GM19324 (cell line): ENCODE measurements at regions not wholly inside any gene's neighbourhood (a gene's known extent, or its start where the extent isn't known, plus 50 kb on each side); places are given as distances from the start of the nearest gene placed in this dataset.

Source experiments
- ATAC-seq: cut with Tn5 transposase; IDR thresholded peaks from one replicate; pipeline ENCODE4 v1.9.1; 2021; ENCODE audit warnings: mild to moderate bottlenecking, moderate library complexity; ENCODE audit not compliant: unreplicated experiment, low FRiP score

DNA sequence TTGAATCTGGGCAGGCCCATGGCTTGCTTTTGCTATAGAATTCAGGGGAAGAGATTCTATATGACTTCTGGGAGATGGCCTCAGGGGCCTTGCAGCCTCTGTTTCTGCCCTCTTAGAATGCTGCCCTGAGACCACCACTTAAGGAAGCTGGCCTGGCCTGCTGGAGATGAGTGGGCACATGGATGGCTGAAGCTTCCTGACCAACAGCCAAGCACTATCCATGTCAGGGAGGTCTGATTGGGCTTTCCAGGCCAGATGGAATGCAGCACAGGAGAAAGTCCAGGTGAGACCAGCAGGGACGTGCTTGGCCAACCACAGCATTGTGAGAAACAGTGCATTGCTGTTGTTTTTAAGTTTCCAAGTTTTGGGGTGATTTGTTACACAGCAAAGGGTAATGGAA is 308.1 kb downstream of the PTPRU start:
- ATAC-seq: no peak

DNA sequence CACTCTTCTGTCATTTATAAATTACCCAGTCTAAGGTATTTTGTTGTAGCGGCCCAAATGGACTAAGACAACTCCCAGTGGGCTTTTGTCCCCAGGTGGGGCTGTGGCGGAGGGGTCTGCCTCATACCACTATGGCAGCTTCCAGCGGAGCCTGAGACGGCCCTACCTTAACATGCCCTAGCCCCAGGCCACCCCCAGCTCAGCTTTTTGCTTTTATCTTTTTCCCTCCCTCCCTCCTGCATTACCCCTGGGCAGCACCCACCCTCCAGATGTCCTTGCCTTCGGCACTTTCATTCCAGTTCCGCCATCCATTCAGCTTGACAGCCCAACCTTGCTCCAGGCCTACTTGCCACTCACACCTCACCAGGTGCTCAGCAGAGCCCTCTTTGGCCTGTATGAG is 307.3 kb downstream of the PTPRU start:
- ATAC-seq: no peak

DNA sequence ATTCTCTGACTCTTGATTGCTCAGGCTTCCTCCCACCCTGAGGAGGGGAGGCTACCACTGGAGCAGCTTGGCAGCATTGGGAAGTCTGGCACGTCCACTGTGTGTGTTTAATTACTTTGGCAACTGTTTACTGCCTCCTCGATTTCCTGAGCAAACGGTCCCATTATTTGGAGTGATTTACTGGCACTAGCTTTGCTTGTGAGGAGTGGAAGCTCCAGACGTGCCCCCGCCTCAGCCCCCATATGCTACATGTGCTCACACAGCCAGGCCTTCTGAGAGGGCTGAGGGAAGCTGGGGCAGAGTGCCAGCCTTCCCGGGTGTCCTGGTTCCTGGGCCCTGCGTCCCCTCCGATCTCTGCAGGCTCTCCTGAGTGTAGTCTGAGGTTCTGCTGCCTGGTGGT is 306.2 kb downstream of the PTPRU start:
- ATAC-seq: no peak

DNA sequence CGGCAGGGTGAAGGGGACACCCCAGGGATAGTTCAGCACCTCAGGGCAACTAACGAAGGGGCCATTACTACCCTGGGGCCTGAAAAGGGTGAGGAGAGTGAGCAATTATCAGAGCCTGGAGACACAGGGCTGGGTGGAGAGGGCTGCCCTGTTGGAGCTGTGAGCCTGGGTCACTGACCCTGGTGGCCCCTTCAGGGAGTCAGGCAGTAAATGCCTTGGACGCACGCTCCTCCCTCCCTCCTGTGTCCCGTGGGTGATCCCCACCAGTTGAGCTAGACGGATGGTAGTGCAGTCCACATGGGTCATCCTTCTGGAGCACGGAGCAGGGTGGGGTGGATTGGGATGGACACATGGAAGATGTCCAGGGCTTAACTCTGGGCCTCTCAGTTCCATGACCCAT is 305.3 kb downstream of the PTPRU start:
- ATAC-seq: no peak

DNA sequence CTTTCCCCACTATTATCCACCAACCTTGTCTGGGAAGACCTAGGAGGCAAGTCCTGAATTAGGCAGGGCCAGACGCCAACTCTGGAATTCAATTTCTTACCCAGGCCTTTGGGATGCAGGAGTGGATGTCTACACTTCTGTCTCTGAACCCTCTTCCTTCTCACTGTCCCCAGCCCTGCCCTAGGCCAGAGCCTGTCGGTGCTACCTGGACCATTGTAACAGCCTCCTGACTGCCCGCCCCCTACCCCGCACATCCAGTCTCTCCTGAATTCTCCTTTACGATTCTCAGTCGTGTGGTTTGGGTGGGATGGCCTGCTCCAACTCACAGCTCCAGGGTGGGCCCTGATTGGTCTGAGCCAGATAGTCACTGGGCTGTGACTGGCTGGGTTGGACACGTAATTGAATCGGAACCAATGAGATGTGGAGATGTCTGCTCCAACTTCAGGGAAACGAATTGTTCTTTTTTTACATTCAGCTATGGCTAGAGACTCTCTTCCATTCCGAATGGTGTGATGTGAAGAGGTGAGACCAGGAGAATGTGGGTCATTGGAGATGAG is 304.6 kb downstream of the PTPRU start:
- no peak for ATAC-seq

DNA sequence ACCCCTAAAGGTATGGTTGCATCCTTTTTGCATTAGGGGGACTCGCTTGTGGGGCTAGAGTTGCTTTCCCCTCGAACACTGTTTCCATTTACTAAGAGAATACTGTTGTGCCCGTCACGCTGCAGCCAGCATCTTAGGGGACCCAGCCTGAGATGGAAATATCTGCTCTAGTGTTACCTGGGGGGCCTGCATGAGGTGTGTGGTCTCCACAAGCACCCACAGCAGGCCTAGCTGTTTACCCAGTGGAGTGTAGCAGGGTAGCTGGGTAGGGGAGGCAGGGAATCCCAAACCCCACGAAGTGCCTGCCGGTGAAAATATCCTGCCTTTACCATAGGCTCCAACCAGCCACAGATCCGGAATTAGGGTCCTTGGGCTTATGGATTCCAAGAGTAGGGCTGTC is 303.6 kb downstream of the PTPRU start:
- no peak for ATAC-seq

DNA sequence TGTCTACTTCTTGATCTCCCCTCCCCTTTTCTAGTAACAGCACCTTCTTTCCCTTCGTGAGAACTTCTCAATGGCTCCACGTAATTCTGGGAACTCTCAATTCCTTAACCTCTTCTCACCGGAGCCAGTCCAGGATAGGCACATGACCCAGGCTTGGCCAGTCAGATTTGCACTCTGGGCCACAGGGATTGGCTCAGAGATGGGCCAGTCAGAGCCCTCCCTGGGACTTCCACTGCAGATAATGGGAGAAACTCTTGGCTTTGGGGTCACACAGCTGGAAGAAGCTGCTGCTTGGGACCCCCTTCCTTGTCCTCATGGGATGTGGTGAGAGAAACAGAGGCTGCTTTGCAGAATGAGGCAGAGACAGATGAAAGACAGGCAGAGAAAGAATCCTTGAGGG is 302.3 kb downstream of the PTPRU start:
- no peak for ATAC-seq

DNA sequence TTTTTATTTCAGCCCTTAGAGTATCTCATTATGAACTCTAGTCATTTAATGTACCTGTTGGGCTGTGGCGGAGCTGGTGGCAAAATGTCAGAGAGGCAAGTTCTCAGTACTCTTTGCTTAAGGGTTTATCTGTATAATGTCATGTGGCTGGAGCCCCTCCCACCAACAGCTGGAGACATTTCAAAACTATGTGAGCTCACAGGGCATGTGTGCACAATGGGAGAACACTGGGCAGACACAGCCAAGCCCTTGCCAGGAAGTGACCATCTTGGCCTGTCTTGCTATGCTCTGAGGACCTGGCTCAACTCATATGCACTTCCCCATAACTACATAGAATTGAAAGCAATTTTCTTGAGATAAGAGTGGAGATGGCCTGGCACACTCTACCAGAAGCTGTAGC is 296.4 kb downstream of the PTPRU start:
- ATAC-seq: no peak

DNA sequence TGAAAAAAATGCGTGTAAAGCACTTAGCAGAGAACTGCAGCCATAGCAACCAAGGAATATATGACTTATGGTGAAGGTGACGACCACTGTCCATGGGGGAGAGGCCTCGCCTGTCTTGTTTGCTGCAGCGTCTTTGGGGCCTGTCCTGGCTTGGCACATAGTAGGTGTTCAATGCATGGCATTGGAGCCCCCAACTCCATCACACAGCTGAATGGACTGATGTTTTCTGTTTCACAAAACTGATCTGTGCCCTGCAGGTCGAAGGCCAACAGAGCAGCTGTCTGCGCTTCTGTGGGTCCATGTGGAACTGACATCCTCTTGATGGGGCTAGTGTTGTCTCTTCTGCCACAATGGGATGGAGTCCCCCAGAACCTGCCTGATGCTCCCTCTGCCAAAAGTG is 296.0 kb downstream of the PTPRU start:
- ATAC-seq: no peak

DNA sequence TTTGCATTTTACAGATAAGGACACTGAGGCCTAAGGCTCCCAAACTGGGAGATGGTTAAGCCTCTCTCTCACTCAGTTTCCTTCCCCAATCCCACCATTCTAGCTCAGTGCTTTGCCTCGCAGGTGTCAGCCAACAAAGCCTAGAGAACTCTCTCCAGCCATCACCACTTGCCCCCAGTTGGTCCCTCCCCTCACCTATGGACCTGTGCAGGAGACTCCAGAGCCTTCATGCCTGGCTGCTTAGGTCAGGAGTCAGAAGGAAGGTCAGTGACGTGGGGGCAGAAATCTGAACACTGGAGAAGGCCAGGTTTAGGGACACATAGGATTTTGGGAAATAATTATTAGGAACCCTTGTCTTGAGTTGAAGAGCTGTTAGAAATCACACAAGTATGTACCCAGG is 295.3 kb downstream of the PTPRU start:
- no peak for ATAC-seq

DNA sequence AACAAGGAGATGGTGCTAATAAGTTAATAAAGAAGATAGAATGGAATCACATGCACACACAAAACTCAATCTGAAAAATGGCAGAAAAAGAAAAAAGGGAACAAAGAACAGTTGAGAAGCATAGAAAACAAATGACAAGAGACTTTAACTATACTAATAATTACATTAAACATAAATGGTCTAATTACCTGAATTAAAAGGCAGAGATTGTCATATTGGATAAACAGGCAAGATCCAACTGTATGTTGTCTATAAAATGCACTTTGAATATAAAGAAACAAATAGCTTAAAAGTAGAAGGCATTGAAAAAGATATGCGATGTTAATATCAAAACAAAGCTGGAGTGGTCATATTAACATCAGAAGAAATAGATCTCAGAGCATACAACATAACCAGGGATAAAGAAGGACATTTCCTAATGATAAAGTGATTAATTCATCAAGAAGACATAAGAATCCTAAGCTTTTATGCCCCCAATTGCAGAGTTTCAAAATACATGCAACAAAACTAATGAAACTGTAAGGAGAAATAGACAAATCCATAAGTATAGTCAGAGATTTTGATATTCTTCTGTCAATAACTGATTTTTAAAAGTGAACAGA is 293.5 kb downstream of the PTPRU start:
- no peak for ATAC-seq

DNA sequence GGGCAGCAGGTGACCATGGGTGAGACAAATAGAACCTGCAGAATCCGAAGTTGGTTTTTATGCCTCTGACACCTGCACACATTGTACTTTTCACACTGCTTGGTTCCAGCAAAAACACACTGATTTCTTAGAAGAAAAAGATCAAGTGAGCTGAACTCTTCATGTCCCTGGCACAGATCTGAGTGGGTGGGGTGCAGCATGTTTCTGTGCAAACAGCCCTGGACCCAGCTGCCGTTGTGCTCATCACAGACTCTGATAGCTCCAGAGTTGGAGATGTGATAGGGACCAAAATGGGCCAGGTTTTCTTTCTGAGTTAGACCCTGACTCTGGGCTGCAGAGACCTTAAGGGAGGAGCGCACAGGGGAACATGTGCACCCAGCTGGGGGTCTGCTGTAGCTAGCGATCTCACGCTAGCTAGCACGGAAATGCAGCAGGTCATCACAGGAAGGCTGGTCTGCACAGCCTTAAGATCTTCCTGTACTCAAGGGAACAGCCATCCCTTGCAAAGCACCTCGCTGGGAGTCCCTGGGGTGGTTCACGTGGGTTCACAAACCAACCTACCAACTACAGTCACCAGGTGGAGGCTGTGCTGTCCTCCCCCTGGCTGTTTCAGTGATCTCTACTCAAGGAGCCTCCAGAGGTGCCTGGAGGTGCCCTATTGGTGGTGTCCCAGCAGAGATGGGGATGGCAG is 291.1 kb downstream of the PTPRU start:
- ATAC-seq: no peak

DNA sequence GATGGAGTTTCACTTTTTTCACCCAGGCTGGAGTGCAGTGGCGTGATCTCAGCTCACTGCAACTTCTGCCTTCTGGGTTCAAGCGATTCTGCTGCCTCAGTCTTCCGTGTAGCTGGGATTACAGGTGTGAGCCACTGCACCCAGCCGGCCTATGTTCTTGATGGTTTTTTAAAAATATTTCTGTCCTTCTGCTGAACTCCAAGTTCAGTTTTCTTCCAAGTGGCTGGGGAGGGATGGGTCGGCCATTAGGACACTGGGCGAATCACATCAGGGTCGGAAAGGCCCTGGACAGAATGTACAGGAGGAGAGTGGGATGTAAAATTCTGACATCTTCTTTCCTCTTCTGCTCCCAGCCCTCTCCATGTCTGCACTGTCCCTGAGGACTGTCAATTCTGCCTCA is 289.6 kb downstream of the PTPRU start:
- ATAC-seq: no peak

DNA sequence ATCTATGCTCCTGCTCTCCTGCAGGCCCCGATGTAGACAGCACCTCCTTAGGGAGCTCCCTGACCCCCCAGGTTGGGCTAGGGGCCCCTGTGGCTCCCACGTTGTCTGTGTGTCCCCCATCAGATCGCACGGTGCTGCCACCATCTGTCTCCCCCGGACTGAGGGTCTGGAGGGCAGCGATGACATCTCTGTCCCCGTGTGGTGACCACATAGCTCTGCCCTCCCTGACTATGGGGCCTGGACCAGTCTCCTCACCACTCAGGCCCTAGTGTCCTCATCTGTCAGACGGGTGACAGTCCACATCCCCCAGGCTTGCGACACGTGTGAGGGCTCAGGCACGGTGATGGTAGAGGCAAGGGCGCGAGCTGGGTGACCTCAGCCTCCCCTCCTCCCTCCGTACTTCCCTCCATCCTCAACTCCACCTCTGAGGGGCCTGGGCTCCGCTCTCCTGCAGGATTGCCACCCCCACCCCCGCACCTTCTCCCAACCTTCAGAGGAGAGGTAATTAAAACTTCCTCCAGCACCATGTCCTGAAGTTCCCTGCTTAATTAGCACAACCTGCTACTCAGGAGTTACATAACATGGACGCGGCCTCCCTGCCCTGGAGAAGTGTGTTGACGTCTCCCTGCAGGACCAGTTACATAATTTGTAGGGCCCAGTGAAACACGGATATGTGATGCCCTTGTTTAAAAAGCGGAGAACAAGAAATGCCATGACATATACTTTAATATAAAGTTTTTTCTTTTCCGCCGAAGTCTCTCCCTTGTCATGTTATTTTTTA is 288.2 kb downstream of the PTPRU start:
- ATAC-seq: no peak

DNA sequence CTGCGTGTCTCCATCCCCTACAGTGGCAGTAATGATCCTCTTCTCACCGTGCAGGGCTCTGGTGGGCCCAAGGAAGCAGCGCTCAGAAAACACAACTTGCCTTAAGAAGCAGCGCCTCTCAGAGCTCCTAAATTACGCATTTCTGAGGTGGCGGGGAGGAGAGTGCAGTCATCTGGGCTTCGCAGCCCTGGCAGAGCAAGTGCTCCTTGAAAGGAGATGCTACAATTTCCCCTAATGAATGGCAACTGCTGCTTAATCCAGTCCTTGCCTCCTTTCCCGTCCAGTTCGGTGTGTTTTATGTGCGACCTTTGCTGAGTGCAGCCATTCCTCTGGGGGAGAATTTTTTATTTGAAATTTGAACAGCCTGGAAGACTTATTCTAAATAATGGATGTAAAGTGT is 287.3 kb downstream of the PTPRU start:
- ATAC-seq: no peak

DNA sequence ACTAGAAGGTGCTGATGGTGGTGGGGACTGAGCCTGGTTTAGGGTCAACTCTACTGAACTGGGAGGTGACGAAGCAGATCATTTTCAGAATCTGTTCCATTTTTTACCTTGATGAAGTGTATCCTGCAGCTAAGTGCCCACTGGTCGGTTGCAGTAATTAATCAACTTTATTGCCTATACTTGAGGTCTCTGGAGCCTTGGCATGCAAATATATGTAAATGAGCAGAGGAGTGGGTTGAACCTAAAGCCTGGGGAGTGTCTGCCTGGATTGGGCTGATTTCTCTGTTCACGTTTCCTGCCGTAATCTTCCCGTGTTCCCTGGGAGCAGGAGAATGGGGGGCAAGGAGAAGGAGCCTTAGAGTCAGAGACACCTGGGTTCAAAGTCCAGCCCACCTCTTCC is 286.8 kb downstream of the PTPRU start:
- ATAC-seq: no peak

DNA sequence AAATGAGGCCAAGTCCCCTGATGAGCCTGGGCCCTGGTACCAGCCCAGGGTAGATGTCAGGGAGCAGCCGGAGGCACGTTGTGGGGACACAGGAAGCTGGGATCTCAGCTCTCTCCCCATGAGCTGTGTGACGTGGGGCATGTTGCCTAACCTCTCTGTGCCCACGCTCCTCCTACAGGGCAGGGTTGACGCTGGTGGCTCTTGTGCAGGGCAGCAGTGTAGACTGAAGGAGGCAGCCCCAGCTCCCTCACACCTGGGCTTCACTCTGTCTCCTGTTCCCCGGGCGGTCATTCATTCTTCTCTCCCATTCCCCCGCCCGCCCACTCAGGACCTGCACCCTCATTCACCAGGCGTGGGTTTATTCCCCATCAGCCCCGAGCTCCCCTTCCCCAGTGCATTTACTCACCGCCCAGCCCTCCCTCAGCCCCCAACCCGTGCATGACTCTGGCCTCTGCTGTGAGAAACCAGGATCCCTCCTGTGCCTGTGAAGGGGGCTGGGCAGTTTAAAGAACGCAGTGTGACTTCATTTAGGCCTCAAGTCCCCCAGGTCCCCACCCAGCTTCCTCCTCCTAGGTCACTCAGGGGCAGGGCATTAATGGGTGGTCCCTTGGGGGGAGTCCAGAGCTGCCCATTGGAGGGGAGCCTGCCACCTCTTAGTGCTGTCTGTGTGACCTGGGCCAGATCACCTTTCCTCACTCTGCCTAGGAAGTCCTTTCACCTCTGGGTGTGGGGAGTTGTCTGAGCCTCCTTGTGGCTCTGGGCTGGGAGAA is 285.7 kb downstream of the PTPRU start:
- no peak for ATAC-seq

DNA sequence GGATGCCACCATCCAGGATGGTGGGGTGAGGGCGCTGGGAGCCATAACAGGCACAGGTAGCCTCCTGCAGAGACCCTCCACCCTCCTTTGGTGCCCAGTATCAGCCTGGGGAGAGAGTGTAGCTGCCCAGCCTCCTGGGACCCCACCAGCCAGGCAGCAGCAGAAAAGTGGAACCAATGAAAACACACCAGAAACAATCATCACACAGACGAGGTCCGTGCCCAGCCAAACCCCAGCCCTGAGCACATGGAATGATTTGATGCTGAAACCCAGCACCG is 285.1 kb downstream of the PTPRU start:
- no peak for ATAC-seq

DNA sequence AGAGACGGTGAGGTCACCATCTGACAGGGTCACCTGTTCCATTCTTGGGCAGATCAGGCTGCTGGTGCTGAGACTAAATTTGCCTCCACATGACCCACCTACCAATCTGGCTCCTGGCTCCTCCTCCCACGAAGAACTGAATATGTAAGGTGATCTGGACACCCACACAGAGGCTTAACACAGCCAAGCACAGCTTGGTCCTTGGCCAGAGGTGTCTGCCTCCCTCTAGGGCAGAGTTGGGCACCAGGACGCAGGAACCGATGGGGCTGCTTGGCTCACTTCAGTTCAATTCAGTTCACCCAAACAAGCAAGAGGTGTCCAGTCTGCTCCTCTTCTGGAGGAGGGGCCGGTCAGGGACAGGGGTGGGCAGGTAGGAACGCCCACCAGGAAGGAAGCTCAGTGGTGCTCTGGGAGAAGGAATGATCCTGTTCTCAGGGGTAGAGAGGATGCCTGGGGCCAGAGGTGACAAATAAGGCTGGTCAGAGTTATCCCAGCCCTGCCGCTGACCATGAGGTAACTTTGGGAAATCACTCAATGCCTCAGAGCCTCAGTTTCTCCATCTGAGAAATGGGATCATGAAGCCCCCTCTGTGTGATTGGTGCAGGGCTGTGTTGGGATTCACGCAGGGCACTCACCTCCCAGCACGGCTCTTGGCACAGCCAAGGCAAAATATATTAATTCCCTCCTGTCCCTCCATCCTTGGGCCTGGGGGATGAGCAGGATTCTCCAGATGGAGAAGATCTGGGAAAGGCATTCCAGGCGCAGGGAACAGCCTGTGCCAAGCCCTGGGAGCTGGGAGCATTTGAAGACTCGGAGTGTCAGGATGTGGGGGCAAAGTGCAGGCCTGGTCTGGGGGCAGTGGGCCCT is 284.5 kb downstream of the PTPRU start:
- ATAC-seq: no peak

DNA sequence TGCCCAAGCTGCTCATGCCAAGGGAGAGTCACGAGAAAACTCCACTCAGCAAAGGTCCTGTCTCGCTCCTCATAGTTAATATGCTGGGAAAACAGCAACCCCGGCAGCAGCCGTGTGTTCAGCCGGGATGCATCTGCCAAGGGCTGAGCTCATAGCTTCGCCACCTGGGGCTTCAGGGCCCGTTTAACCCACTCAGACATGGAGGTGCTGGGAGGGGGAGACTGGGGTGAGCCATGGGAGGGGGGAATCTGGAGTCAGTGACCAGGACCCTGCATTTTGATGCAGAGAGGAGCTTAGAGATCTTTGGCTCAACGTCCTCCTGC is 283.4 kb downstream of the PTPRU start:
- ATAC-seq: no peak
